GM12878 (cell line): ENCODE measurements at regions not wholly inside any gene's neighbourhood (a gene's known extent, or its start where the extent isn't known, plus 50 kb on each side); places are given as distances from the start of the nearest gene placed in this dataset.

Source experiments
- CTCF ChIP-seq, 3 experiments: IDR thresholded peaks in 2 of 3; conservative IDR thresholded peaks in 1 of 3; 2 replicates each; pipeline ENCODE4 v1.5.1; 2011; ENCODE audit warnings: low read depth in 3 of 3, low read length in 3 of 3, mild to moderate bottlenecking in 3 of 3, control low read depth in 2 of 3, moderate library complexity in 2 of 3, inconsistent platforms in 1 of 3, mixed read lengths in 1 of 3; ENCODE audit not compliant: control insufficient read depth in 2 of 3, insufficient read depth in 1 of 3; ENCODE audit errors: extremely low read depth in 1 of 3
- HDAC2 ChIP-seq: fragments of 200-600 bp; sonication (generic); IDR thresholded peaks from 2 replicates; pipeline ENCODE4 v1.6.1; 2017
- NR2C2 ChIP-seq: IDR thresholded peaks from 2 replicates; pipeline ENCODE4 v1.6.1; 2011; ENCODE audit warnings: borderline replicate concordance, low read depth; ENCODE audit not compliant: control insufficient read depth, insufficient read length
- POLR2A ChIP-seq: IDR thresholded peaks from 2 replicates; pipeline ENCODE4 v1.6.1; 2011; ENCODE audit warnings: low read depth, mild to moderate bottlenecking, low read length
- POLR2AphosphoS5 ChIP-seq: IDR thresholded peaks from 2 replicates; pipeline ENCODE4 v1.6.1; 2011; ENCODE audit warnings: mild to moderate bottlenecking, low read length, inconsistent platforms
- REST ChIP-seq: IDR thresholded peaks from 2 replicates; pipeline ENCODE4 v1.6.1; 2012; ENCODE audit warnings: mild to moderate bottlenecking, low read depth, low read length
- TF ChIP-seq, protein P1 (sequence below): IDR thresholded peaks from 2 replicates; pipeline ENCODE4 v1.6.1; 2012; ENCODE audit warnings: low read length, inconsistent platforms

DNA sequence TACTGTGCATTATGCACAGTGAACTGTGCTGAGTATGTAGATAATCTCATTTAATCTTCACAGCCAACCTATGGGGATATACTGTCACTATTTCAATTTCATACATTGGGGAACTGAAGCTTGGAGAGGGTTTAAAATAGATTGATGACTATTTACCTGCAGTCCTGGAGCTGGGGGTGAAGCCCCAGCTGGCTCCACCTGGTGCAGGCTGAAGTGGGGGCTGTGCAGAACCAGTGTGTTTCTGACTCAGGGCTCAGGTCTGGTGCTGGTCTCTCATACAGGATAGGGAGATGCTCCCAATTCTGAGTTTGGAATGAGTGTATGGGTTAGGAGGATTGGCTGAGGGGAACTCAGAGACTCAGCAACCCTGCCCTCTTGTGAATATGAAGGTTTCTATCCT lies 176.1 kb upstream of the CEP162 start:
- TF ChIP-seq HDAC2, result no peak
- TF ChIP-seq CTCF (IDR thresholded peaks at IDR 0.05 in 2 of 3, conservative IDR thresholded peaks at IDR 0.05 in 1 of 3; ENCODE audit: control insufficient read depth in 2 of 3, extremely low read depth in 1 of 3, insufficient read depth in 1 of 3, low read depth in 3 of 3, low read length in 3 of 3), result no peak
- no peak for TF ChIP-seq POLR2AphosphoS5
- TF ChIP-seq, protein P1, sequence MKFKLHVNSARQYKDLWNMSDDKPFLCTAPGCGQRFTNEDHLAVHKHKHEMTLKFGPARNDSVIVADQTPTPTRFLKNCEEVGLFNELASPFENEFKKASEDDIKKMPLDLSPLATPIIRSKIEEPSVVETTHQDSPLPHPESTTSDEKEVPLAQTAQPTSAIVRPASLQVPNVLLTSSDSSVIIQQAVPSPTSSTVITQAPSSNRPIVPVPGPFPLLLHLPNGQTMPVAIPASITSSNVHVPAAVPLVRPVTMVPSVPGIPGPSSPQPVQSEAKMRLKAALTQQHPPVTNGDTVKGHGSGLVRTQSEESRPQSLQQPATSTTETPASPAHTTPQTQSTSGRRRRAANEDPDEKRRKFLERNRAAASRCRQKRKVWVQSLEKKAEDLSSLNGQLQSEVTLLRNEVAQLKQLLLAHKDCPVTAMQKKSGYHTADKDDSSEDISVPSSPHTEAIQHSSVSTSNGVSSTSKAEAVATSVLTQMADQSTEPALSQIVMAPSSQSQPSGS, result no peak
- TF ChIP-seq REST, result no peak
- TF ChIP-seq POLR2A, result no peak
- no peak for TF ChIP-seq NR2C2
